ENCODE measurements at regions not wholly inside any gene's neighbourhood (a gene's known extent, or its start where the extent isn't known, plus 50 kb on each side); places are given as distances from the start of the nearest gene placed in this dataset.
"Not testable (repeated sequence)": the region's sequence is repeated elsewhere in the genome, so short reads cannot be mapped to it uniquely, and the experiment has no call there.

- no peak for DNase-seq (ENCODE audit: low spot score)
Observed at GRCh38 chr3:178095522-178095921, 440.7 kb upstream of the KCNMB2 start.

DNA sequence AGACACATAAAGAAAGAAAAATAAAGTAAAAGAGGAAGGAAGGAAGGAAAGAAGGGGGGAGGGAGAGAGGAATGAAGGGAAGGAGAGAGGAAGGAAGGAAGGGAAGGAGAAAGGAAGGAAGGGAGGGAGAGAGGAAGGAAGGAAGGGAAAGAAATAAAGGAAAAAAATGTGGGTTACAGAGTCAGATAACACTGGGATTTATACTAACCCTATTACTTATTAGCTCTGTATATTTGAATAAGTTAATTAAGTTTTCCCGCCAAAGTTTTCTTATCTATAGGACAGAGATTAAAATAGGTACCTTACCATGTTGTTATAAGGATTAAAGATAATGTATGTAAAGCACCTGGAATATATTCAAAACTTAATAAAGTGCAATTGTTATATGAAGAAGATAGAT lies 439.3 kb upstream of the KCNMB2 start:
- no peak for DNase-seq (ENCODE audit: low spot score)

GRCh38 chr3:178097576-178097975 lies 438.7 kb upstream of the KCNMB2 start:
- DNase-seq (ENCODE audit: low spot score) = peak; percentile 76

- no peak for DNase-seq (ENCODE audit: low spot score)
Observed at GRCh38 chr3:178099274-178099673, 437.0 kb upstream of the KCNMB2 start.

DNA sequence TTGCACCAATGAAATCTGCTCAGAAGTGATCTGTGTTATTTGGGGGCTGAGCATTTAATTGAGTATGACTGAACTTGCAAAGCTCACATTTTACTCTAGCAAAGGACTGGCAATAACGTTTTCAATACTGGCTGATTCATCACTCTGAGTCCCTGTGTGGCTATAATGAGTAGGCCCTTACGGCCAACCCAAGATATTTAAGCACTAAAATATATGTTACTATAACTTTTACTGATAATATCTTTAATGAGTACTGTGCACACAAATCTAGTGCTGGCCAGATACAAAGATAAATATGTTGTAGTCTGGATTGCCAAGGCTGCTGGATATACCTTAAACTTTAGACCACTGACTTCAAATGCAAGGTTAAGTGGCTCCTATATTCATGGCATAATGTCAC lies 436.4 kb upstream of the KCNMB2 start:
- DNase-seq (ENCODE audit: low spot score) = no peak

DNA sequence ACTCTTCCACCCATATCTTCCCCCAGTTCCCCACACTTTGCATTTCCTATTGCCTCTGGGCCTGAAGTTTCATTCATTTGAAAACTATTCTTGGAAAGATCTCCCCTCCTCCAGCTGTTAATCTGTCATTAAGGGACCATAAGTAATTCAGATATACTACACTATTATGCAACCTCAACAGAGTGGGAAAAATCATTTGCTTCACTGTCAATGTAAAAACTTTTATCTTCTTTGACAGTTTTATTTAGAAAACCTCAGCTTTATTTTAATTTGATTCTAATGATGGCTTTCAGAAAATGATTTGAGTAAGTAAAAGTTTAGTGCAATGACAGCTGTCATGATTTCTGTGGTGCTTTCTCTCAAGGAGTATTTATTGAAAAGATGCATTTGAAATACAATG lies 435.3 kb upstream of the KCNMB2 start:
- DNase-seq (ENCODE audit: low spot score) = no peak

GRCh38 chr3:178103140-178103539 lies 433.1 kb upstream of the KCNMB2 start:
- DNase-seq (ENCODE audit: low spot score) = no peak

GRCh38 chr3:178107804-178108203 lies 428.4 kb upstream of the KCNMB2 start:
- DNase-seq (ENCODE audit: low spot score) = no peak

GRCh38 chr3:178109691-178110090 lies 426.5 kb upstream of the KCNMB2 start:
- no peak for DNase-seq (ENCODE audit: low spot score)

DNA sequence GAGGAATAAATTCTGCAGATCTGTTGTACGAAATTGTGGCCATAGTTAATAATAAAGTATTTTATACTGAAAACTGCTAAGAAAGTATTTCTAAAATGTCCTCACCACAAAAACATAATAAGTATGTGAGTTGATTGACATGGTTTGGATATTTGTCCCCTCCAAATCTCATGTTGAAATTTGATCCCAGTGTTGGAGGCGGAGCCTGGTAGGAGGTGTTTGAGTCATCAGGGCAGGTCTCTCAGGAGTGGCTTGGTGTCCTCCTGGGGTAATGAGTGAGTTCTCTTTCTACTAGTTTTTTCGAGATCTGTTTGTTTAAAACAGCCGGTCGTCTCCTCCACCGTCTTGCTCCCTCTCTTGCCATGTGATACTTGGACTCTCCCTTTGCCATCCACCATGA lies 424.1 kb upstream of the KCNMB2 start:
- no peak for DNase-seq (ENCODE audit: low spot score)

DNA sequence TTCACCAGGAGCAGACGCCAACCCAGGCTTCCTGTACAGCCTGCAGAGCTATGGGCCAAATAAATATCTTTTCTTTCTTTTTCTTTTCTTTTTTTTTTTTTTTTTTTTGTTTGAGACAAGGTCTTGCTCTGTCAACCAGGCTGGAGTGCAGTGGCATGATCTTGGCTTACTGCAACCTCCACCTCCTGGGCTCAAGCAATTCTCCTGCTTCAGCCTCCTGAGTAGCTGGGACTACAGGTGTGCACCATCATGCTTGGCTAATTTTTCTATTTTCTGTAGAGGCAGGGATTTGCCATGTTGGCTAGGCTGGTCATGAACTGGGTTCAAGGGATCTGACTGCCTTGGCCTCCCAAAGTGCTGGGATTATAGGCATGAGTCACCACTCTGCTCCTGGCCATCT lies 423.7 kb upstream of the KCNMB2 start:
- DNase-seq (ENCODE audit: low spot score) = not testable (repeated sequence)

- no peak for DNase-seq (ENCODE audit: low spot score)
Observed at GRCh38 chr3:178117641-178118040, 418.6 kb upstream of the KCNMB2 start.

- peak; percentile 53 for DNase-seq (ENCODE audit: low spot score)
Observed at GRCh38 chr3:178119608-178120295, 416.5 kb upstream of the KCNMB2 start.

DNA sequence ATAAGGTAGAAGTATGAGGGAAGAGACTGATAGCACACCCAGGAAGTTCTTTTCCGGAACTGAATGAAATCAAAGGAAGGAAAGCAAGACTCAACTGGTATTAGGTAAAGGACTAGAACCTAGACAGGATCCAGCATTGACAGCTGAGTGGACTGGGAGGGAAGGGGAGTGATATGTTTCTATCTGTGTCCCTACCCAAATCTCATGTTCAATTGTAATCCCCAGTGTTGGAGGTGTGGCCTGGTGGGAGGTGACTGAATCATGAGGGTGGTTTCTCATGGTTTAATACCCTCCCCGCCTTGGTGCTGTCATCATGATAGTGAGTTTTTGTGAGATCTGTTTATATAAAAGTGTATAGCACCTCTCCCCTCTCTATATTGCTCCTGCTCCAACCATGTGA lies 415.9 kb upstream of the KCNMB2 start:
- DNase-seq (ENCODE audit: low spot score) = no peak

DNA sequence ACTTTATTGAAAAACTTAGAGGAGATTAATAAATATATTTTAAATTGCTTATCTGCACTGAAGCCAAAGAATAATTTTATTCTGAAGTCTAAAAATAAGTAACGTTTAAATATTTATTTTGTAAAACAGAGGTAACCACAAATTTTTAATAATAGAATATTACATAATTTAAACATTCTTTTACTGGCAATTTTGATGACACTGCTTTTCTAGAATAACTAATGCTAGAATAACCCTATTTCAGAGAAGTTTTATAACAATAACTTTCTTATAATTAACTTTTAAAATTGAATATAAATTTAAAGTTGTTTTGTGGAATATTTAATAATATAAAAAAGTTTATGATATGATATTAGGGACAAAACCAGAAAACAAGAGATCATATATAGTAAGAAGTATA lies 409.6 kb upstream of the KCNMB2 start:
- DNase-seq (ENCODE audit: low spot score) = no peak

DNA sequence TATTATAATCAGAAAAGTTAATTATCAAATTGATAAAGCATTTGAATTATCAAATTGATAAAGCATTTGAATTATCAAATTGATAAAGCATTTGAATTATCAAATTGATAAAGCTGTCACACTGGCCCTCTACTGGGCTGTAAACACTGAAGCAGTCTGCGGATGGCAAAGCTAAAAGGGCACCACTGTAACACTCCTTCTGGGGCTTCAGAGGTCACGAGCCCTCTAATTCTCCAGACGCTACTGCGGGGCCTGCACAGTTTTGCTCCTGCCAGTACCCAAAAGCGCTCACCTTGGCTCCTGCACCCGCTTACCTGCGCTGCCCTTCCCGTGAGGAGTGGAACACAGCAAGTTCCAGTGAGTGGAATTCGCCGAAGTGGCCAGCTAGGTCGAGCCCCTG lies 409.0 kb upstream of the KCNMB2 start:
- no peak for DNase-seq (ENCODE audit: low spot score)

DNA sequence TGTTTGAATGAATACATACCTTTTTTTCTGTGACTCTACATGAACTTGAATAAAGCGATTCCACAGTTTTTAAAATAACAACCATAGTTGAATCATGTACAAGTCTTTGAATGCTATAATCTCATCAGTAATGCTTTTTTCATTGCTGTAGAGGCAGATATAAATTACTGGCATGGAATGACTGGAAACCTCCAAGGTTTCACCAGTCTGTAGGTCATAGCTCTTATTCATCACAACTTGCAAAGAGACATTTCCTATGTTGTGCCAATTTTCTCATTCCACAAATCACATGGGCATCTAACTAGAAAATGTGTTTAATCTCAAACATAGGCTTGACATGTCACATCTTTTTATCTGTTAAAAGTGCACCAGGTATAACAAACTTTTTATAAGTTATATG lies 407.1 kb upstream of the KCNMB2 start:
- no peak for DNase-seq (ENCODE audit: low spot score)

DNA sequence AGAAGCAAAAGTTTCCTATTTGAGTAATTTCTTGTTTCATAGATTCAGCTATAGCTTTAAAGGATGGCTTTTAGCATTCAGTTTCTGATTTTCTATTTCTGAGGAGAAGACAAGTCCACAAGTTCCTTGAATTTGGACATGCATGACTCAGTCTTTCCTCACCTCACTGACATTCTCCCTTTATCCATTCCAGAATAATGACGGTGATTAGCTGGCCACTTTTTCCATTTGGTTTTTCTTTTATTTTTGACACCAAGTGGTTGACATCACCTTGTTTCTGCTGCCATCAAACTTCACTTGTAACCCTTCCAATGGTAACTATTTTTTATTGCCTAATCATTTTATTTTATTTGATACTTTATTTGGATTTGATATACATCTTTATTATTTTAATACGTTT lies 404.4 kb upstream of the KCNMB2 start:
- DNase-seq (ENCODE audit: low spot score) = peak; percentile 26

- peak; percentile 13 for DNase-seq (ENCODE audit: low spot score)
Observed at GRCh38 chr3:178137206-178137605, 399.0 kb upstream of the KCNMB2 start.

DNA sequence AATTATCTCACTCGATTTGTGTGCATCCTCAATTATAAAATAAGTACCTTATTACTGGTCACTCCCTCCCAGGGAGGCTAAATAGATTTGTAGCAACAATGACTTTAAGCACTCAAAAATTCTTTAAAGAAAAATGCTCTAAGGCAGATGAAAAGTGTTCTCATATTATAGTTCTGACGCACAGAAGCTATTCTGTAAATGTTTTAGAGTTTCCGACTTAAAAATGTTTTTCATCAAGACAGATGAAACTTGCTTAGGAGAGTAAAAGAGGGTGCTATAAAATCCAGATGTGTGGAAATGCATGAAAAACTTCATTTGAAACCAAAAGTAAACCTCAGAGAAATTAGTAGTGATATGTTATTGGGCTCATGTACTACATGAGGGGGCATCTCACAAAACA lies 398.4 kb upstream of the KCNMB2 start:
- DNase-seq (ENCODE audit: low spot score) = no peak

DNA sequence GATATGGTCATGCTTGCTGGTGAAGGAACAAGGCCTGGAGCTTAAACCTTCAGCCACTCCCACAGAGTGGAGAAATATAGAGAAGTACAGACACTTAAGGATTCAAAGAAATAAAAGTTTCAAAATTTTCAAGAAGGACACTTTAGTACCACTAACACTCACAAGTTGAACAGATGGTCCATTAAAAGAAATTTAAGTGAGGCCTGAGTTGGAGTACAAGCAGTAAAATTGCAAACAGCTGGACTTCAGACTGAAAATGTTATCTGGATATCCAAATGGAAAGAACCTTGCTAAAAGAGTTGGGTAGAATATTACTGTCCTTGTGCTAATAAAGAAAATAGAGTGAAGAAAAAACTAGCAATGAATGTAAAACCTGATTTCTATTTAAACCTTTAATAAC lies 397.1 kb upstream of the KCNMB2 start:
- DNase-seq (ENCODE audit: low spot score) = no peak

GRCh38 chr3:178140531-178141304 lies 395.5 kb upstream of the KCNMB2 start:
- no peak for DNase-seq (ENCODE audit: low spot score)

DNA sequence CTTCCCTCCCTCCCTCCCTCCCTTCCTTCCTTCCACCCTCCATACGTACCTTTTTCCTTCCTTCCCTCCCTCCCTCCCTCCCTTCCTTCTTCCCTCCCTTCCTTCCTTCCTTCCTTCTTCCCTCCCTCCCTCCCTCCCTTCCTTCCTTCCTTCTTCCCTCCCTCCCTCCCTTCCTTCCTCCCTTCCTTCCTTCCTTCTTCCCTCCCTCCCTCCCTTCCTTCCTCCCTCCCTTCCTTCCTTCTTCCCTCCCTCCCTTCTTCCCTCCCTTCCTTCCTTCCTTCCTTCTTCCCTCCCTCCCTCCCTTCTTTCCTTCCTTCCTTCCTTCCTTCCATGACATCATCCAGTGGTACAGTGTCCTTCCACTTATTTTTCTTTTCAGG lies 394.9 kb upstream of the KCNMB2 start:
- DNase-seq (ENCODE audit: low spot score) = not testable (repeated sequence)

GRCh38 chr3:178146406-178146831 lies 389.8 kb upstream of the KCNMB2 start:
- no peak for DNase-seq (ENCODE audit: low spot score)

Measured in AG20443 (cell line).